LoVo (cell line): ENCODE measurements at regions not wholly inside any gene's neighbourhood (a gene's known extent, or its start where the extent isn't known, plus 50 kb on each side); places are given as distances from the start of the nearest gene placed in this dataset.
A peak's percentile ranks its signal among the peaks of the same experiment; 100 is the strongest.
"Not testable (repeated sequence)": the region's sequence is repeated elsewhere in the genome, so short reads cannot be mapped to it uniquely, and the experiment has no call there.

Source experiments
- DNase-seq: peaks from one replicate; pipeline ENCODE4 v3.0.0-alpha.2; 2016; ENCODE audit warnings: low spot score

- no peak for DNase-seq
Measured at GRCh38 chr18:49694402-49694801, 118.9 kb downstream of the ACAA2 start.

GRCh38 chr18:49693717-49694005 lies 119.7 kb downstream of the ACAA2 start:
- DNase-seq = no peak

GRCh38 chr18:49692906-49693716 lies 120.2 kb downstream of the ACAA2 start:
- no peak for DNase-seq

GRCh38 chr18:49691177-49691608 lies 122.1 kb downstream of the ACAA2 start:
- no peak for DNase-seq

GRCh38 chr18:49690312-49690711 lies 123.0 kb downstream of the ACAA2 start:
- peak; percentile 19 for DNase-seq

GRCh38 chr18:49685231-49685942 lies 123.5 kb downstream of the LIPG start:
- DNase-seq = no peak

GRCh38 chr18:49682803-49683190 lies 120.9 kb downstream of the LIPG start:
- not testable (repeated sequence) for DNase-seq

- DNase-seq = no peak
Measured at GRCh38 chr18:49682173-49682802, 120.4 kb downstream of the LIPG start.

GRCh38 chr18:49681387-49681786 lies 119.5 kb downstream of the LIPG start:
- DNase-seq = no peak

- DNase-seq = no peak
Measured at GRCh38 chr18:49678440-49678839, 116.6 kb downstream of the LIPG start.

- DNase-seq = no peak
Measured at GRCh38 chr18:49677762-49678413, 116.0 kb downstream of the LIPG start.

- DNase-seq = no peak
Measured at GRCh38 chr18:49677081-49677480, 115.2 kb downstream of the LIPG start.

- no peak for DNase-seq
Measured at GRCh38 chr18:49673281-49673680, 111.4 kb downstream of the LIPG start.

GRCh38 chr18:49672853-49673252 lies 111.0 kb downstream of the LIPG start:
- no peak for DNase-seq

GRCh38 chr18:49669403-49669802 lies 107.5 kb downstream of the LIPG start:
- DNase-seq = no peak

- DNase-seq = no peak
Measured at GRCh38 chr18:49668574-49669275, 106.9 kb downstream of the LIPG start.

- no peak for DNase-seq
Measured at GRCh38 chr18:49667462-49667861, 105.6 kb downstream of the LIPG start.

- DNase-seq = no peak
Measured at GRCh38 chr18:49666045-49666775, 104.4 kb downstream of the LIPG start.

GRCh38 chr18:49663899-49664890 lies 102.3 kb downstream of the LIPG start:
- DNase-seq = no peak

GRCh38 chr18:49662506-49662905 lies 100.6 kb downstream of the LIPG start:
- DNase-seq = no peak
